Keratinocyte (primary cell): ENCODE measurements at regions not wholly inside any gene's neighbourhood (a gene's known extent, or its start where the extent isn't known, plus 50 kb on each side); places are given as distances from the start of the nearest gene placed in this dataset.

Source experiments
- DNase-seq: peaks from one replicate; pipeline ENCODE4 v3.0.0-alpha.2; 2011; ENCODE audit warnings: low read depth, missing footprints, low spot score
- FAIRE-seq: peaks from 2 replicates; lab custom pipeline; 2011; peaks lifted over from hg19 to GRCh38; lab: Jason Lieb, UNC
- H2AFZ ChIP-seq: 2 replicates; pipeline ENCODE4 v1.6.0; 2012; ENCODE audit warnings: low read length, control low read depth, inconsistent platforms; ENCODE audit not compliant: control insufficient read depth
- H3K27ac ChIP-seq: 2 replicates; pipeline ENCODE4 v1.5.1; 2011; ENCODE audit warnings: low read length; ENCODE audit not compliant: control insufficient read depth, insufficient read depth
- H3K27me3 ChIP-seq: 3 replicates; pipeline ENCODE4 v1.6.0; 2011; ENCODE audit warnings: low read length; ENCODE audit not compliant: control insufficient read depth, insufficient read depth; ENCODE audit errors: extremely low read depth
- H3K36me3 ChIP-seq, 2 experiments: 2 replicates in 1 of 2; 3 replicates in 1 of 2; pipeline ENCODE4 v1.5.1; 2011; ENCODE audit warnings: low read length in 2 of 2, mild to moderate bottlenecking in 1 of 2; ENCODE audit not compliant: control insufficient read depth in 2 of 2, insufficient read depth in 2 of 2; ENCODE audit errors: extremely low read depth in 1 of 2
- H3K4me1 ChIP-seq: 3 replicates; pipeline ENCODE4 v1.5.1; 2011; ENCODE audit warnings: low read length; ENCODE audit not compliant: control insufficient read depth, insufficient read depth; ENCODE audit errors: extremely low read depth
- H3K4me2 ChIP-seq: 3 replicates; pipeline ENCODE4 v1.6.0; 2011; ENCODE audit warnings: low read depth, low read length; ENCODE audit not compliant: control insufficient read depth, insufficient read depth; ENCODE audit errors: extremely low read depth
- H3K4me3 ChIP-seq, 3 experiments: fragments of 200-600 bp in 1 of 3; sonication (generic) in 1 of 3; 2 replicates in 2 of 3; 3 replicates in 1 of 3; pipeline ENCODE4 v1.5.1; 2011 to 2016; ENCODE audit warnings: low read length in 3 of 3, mild to moderate bottlenecking in 3 of 3, control low read depth in 2 of 3, inconsistent platforms in 1 of 3, low read depth in 1 of 3, mixed read lengths in 1 of 3, mixed run types in 1 of 3, moderate library complexity in 1 of 3; ENCODE audit not compliant: control insufficient read depth in 2 of 3, insufficient read depth in 2 of 3; ENCODE audit errors: extremely low read depth in 1 of 3
- H3K79me2 ChIP-seq: 2 replicates; pipeline ENCODE4 v1.6.0; 2012; ENCODE audit warnings: low read length; ENCODE audit not compliant: control insufficient read depth, insufficient read depth
- H3K9ac ChIP-seq: 3 replicates; pipeline ENCODE4 v1.6.0; 2011; ENCODE audit warnings: low read length; ENCODE audit not compliant: control insufficient read depth, insufficient read depth; ENCODE audit errors: extremely low read depth
- H3K9me1 ChIP-seq: 3 replicates; pipeline ENCODE4 v1.6.0; 2011; ENCODE audit warnings: low read length; ENCODE audit not compliant: control insufficient read depth, insufficient read depth; ENCODE audit errors: extremely low read depth
- H3K9me3 ChIP-seq: 2 replicates; pipeline ENCODE4 v1.5.1; 2012; ENCODE audit warnings: low read depth, low read length; ENCODE audit not compliant: control insufficient read depth
- H4K20me1 ChIP-seq: 3 replicates; pipeline ENCODE4 v1.6.0; 2011; ENCODE audit warnings: low read length; ENCODE audit not compliant: control insufficient read depth, insufficient read depth; ENCODE audit errors: extremely low read depth
- EZH2 ChIP-seq: IDR thresholded peaks from one replicate; pipeline ENCODE4 v1.6.1; 2012; ENCODE audit warnings: inconsistent platforms, mild to moderate bottlenecking, low read length, moderate library complexity
- dilution Hi-C: fragments of 300-500 bp; cut with MboI; formaldehyde crosslinking; loops from one replicate; pipeline ENCODE4 v1.7.0; 2020; ENCODE audit warnings: low sequenced_read_pairs; ENCODE audit not compliant: extremely low pct_ligation_motif_present
- TF ChIP-seq, protein P1 (sequence below), 3 experiments: IDR thresholded peaks in 1 of 3; conservative IDR thresholded peaks in 1 of 3; optimal IDR thresholded peaks in 1 of 3; 2 replicates in 2 of 3; 3 replicates in 1 of 3; pipeline versions ENCODE3 to v1.5.1; 2011; ENCODE audit warnings: low read length in 3 of 3, mild to moderate bottlenecking in 3 of 3, moderate library complexity in 2 of 3, control low read depth in 1 of 3, inconsistent platforms in 1 of 3; ENCODE audit not compliant: insufficient read depth in 2 of 3; ENCODE audit errors: extremely low read depth in 1 of 3

DNA sequence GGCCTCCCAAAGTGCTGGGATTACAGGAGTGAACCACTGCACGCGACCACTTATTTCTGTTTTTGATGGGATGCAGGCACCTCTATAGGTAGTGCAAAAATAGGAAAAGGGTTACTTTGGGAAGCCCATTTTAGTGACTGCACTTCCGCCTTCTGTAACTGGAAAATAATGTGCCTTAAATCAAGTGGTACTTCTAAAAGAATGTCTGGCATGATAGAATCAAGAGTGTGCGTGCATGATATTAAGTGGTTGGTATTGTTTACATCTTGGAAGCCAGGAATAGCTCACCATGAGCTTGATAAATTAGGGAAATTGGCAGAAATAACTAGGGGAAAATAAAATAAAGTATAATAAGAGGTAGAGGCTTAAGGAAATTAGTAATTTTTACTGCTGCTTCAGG is 1067.0 kb downstream of the ADGRL2 start:
- no peaks in the 10 kb centered on the region for H3K9me1 ChIP-seq
- H3K9me3 ChIP-seq, result no peaks in the 10 kb centered on the region
- dilution Hi-C loops, result no loop called here
- H3K27ac ChIP-seq, result no peak overlapping the region
- H3K27me3 ChIP-seq, result no peaks in the 10 kb centered on the region
- no peak overlapping the region for H3K4me3 ChIP-seq
- no peak overlapping the region for H3K4me2 ChIP-seq
- no peak overlapping the region for H3K9ac ChIP-seq
- no peaks in the 10 kb centered on the region for H4K20me1 ChIP-seq
- no peak for FAIRE-seq
- DNase-seq, result no peak
- H3K36me3 ChIP-seq, result no peaks in the 10 kb centered on the region
- H2AFZ ChIP-seq, result no peak overlapping the region
- no peaks in the 10 kb centered on the region for H3K79me2 ChIP-seq
- H3K4me1 ChIP-seq, result no peaks in the 10 kb centered on the region
- TF ChIP-seq, protein P1, sequence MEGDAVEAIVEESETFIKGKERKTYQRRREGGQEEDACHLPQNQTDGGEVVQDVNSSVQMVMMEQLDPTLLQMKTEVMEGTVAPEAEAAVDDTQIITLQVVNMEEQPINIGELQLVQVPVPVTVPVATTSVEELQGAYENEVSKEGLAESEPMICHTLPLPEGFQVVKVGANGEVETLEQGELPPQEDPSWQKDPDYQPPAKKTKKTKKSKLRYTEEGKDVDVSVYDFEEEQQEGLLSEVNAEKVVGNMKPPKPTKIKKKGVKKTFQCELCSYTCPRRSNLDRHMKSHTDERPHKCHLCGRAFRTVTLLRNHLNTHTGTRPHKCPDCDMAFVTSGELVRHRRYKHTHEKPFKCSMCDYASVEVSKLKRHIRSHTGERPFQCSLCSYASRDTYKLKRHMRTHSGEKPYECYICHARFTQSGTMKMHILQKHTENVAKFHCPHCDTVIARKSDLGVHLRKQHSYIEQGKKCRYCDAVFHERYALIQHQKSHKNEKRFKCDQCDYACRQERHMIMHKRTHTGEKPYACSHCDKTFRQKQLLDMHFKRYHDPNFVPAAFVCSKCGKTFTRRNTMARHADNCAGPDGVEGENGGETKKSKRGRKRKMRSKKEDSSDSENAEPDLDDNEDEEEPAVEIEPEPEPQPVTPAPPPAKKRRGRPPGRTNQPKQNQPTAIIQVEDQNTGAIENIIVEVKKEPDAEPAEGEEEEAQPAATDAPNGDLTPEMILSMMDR (optimal IDR thresholded peaks at IDR 0.05 in 1 of 3, IDR thresholded peaks at IDR 0.05 in 1 of 3, conservative IDR thresholded peaks at IDR 0.05 in 1 of 3; ENCODE audit: extremely low read depth in 1 of 3, insufficient read depth in 2 of 3, low read length in 3 of 3), result no peak
- no peak for TF ChIP-seq EZH2

DNA sequence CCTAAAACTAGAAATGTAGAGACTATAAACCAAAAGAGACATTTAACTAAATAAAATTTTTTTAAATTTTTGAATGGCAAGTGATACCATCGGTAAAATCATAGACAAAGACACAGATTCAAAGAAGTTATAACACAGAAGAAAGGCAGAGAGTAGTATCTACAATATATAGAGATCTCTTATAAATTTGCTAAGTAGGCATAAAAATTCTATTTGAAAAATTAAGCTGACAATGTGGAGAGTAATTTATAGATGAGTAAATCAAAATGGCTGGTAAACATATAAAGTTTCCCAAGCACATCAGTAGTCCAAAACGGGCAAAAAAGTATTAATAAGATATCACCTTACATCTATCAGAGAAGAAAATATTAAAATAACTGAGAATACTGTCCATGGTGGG is 1061.0 kb downstream of the ADGRL2 start:
- H3K4me3 ChIP-seq, result no peak overlapping the region
- H3K9ac ChIP-seq, result no peak overlapping the region
- H3K9me1 ChIP-seq, result no peaks in the 10 kb centered on the region
- no peak overlapping the region for H3K27ac ChIP-seq
- no peaks in the 10 kb centered on the region for H3K9me3 ChIP-seq
- H3K36me3 ChIP-seq, result no peaks in the 10 kb centered on the region
- H3K27me3 ChIP-seq, result no peaks in the 10 kb centered on the region
- H3K4me2 ChIP-seq, result no peak overlapping the region
- no peaks in the 10 kb centered on the region for H3K79me2 ChIP-seq
- DNase-seq, result no peak
- no peaks in the 10 kb centered on the region for H3K4me1 ChIP-seq
- H2AFZ ChIP-seq, result no peak overlapping the region
- TF ChIP-seq, protein P1 (optimal IDR thresholded peaks at IDR 0.05 in 1 of 3, IDR thresholded peaks at IDR 0.05 in 1 of 3, conservative IDR thresholded peaks at IDR 0.05 in 1 of 3; ENCODE audit: extremely low read depth in 1 of 3, insufficient read depth in 2 of 3, low read length in 3 of 3), result no peak
- no peak for TF ChIP-seq EZH2
- FAIRE-seq, result no peak
- dilution Hi-C loops, result no loop called here
- H4K20me1 ChIP-seq, result no peaks in the 10 kb centered on the region
